Lung (tissue), 11 donors: ENCODE measurements at regions not wholly inside any gene's neighbourhood (a gene's known extent, or its start where the extent isn't known, plus 50 kb on each side); places are given as distances from the start of the nearest gene placed in this dataset.

Source experiments
- ATAC-seq: fragments of 200-7000 bp; cut with Tn5 transposase; one replicate; pipeline ENCODE4 v1.9.1; 2020; ENCODE audit warnings: moderate number of reproducible peaks; ENCODE audit not compliant: insufficient read depth, low FRiP score
- DNase-seq, 3 donors: peaks; one replicate each; pipeline ENCODE4 v3.0.0-alpha.2; 2013 to 2017
- H3K27ac ChIP-seq, 2 donors: one replicate each; pipeline ENCODE4 v1.5.1; 2013; ENCODE audit warnings: mild to moderate bottlenecking in 2 of 2, moderate library complexity in 2 of 2, control low read depth in 1 of 2, inconsistent platforms in 1 of 2, low read depth in 1 of 2, low read length in 1 of 2
- H3K27me3 ChIP-seq, 3 donors: one replicate each; pipeline ENCODE4 v1.5.1; 2013; ENCODE audit warnings: low read length in 2 of 3; ENCODE audit not compliant: control insufficient read depth in 3 of 3, insufficient read depth in 3 of 3
- H3K36me3 ChIP-seq, 4 donors: one replicate each; pipeline ENCODE4 v1.5.1; 2013; ENCODE audit warnings: low read length in 4 of 4, mild to moderate bottlenecking in 1 of 4, moderate library complexity in 1 of 4; ENCODE audit not compliant: control insufficient read depth in 4 of 4, insufficient read depth in 4 of 4
- H3K4me1 ChIP-seq, 5 donors: one replicate each; pipeline ENCODE4 v1.5.1; 2013; ENCODE audit warnings: low read length in 5 of 5, mild to moderate bottlenecking in 2 of 5, moderate library complexity in 1 of 5; ENCODE audit not compliant: control insufficient read depth in 5 of 5, insufficient read depth in 5 of 5
- H3K4me3 ChIP-seq: one replicate; pipeline ENCODE4 v1.5.1; 2013; ENCODE audit warnings: mild to moderate bottlenecking, control low read depth, moderate library complexity
- H3K9ac ChIP-seq, 2 donors: one replicate each; pipeline ENCODE4 v1.5.1; 2013; ENCODE audit warnings: low read length in 2 of 2, control low read depth in 1 of 2; ENCODE audit not compliant: insufficient read depth in 1 of 2
- H3K9me3 ChIP-seq, 4 donors: one replicate each; pipeline ENCODE4 v1.5.1; 2013; ENCODE audit warnings: low read length in 3 of 4, mild to moderate bottlenecking in 1 of 4, moderate library complexity in 1 of 4; ENCODE audit not compliant: control insufficient read depth in 4 of 4, insufficient read depth in 3 of 4
- CTCF ChIP-seq: IDR thresholded peaks from 2 replicates; pipeline ENCODE4 v1.5.1; 2012; ENCODE audit warnings: mild to moderate bottlenecking; ENCODE audit errors: control extremely low read depth, extremely low read depth
- WGBS, 2 donors: extraction: QIAGEN DNeasy Blood & Tissue Kit; methylation state at CpG; one replicate each; pipeline ENCODE4 v1.1.7; 2013; 5-methylcytosine and 5-hydroxymethylcytosine counted together
- donor health status: control.
- donor health status: control.
- donor health status: Bipolar disorder and iron deficiency.
- donor health status: healthy.
- donor health status: DM: yes; HTN: yes; CAD: no.

GRCh38 chr1:82160036-82160435 lies 359.3 kb downstream of the ADGRL2 start:
- no peak for TF ChIP-seq CTCF
- Histone ChIP-seq H3K9ac (no peak overlapping the region), H3K4me1 (peaks cover 0 to 17% (median 3%) of the 10 kb centered on the region in 5 donors), H3K27ac (no peak overlapping the region), H3K36me3 (no peaks in the 10 kb centered on the region), H3K27me3 (no peaks in the 10 kb centered on the region), H3K4me3 (no peak overlapping the region), H3K9me3 (no peaks in the 10 kb centered on the region)
- DNase-seq (peak in 2 of 3 donors; percentile 5 to 17), ATAC-seq (peak; percentile 56)
- 45 to 65% methylated on average over 5 of the region's 5 CpGs for WGBS, 2 donors

DNA sequence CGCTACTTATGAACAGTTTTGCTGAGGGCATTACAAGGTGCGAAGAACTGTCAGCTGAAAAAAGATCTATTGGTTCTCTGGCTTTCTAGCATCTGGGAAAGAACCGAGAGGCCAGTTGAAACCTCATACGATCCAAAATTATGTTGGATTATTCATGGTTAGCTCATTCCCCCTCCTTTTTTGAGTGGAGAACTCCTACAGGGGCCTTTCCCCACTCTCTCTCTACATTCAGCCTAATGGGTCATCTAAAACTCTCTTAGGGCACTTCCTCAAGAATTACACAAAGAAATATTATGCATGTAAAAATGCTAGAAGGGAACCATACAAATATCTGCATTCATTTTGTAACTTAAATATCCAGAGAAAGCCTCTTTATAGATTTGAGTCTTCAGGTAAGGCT lies 358.2 kb downstream of the ADGRL2 start:
- 93 to 94% methylated on average over 4 of the region's 4 CpGs for WGBS, 2 donors
- H3K9ac ChIP-seq = no peak overlapping the region
- ATAC-seq = no peak
- H3K27me3 ChIP-seq = no peaks in the 10 kb centered on the region
- H3K4me3 ChIP-seq = no peak overlapping the region
- no peak for DNase-seq
- no peaks in the 10 kb centered on the region for H3K9me3 ChIP-seq
- peaks cover 0 to 17% (median 3%) of the 10 kb centered on the region in 5 donors for H3K4me1 ChIP-seq
- no peak for TF ChIP-seq CTCF
- H3K27ac ChIP-seq = no peak overlapping the region
- no peaks in the 10 kb centered on the region for H3K36me3 ChIP-seq

DNA sequence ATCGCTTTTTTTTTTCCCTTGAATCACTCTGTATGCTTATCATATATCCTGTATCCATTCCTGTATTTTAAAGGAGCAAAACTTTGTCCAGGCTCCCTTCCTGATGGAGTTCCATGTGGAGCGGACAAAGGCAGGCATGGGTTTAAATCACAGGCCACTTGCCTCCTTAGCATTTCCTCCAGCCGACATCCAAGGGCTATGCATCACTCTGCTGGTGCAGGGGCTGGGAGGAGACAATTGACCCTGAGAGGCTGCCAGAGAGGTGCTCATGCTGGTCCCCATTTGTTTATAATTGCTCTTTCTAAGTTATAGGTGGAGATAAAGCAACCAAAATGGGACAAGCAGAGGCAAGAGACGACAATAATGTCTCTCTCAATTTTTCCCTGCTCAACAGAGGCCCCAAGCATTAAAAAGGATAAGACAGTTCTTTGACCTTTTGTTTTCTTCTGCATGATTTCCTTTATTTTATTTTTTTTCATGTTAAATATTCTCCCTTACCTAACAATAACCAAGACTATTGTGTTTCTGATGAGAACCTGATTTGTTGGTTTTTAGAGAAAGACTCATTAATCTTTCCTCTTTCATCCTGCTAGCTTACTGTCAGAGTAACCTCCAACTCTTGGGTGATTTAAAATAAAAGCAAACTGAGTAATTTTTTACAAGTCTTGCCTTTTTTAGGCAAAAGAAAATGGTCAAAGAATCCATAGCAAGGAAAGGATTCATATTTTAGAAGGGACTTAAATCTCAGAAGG lies 353.7 kb downstream of the ADGRL2 start:
- H3K9me3 ChIP-seq = no peaks in the 10 kb centered on the region
- H3K36me3 ChIP-seq = no peaks in the 10 kb centered on the region
- no peak overlapping the region for H3K4me3 ChIP-seq
- DNase-seq (no peak), ATAC-seq (no peak)
- H3K9ac ChIP-seq = no peak overlapping the region
- WGBS, 2 donors = 80 to 95% methylated on average over 4 of the region's 4 CpGs
- peaks cover 0 to 7% (median 0%) of the 10 kb centered on the region in 5 donors for H3K4me1 ChIP-seq
- H3K27me3 ChIP-seq = no peaks in the 10 kb centered on the region
- no peak overlapping the region for H3K27ac ChIP-seq
- no peak for TF ChIP-seq CTCF

DNA sequence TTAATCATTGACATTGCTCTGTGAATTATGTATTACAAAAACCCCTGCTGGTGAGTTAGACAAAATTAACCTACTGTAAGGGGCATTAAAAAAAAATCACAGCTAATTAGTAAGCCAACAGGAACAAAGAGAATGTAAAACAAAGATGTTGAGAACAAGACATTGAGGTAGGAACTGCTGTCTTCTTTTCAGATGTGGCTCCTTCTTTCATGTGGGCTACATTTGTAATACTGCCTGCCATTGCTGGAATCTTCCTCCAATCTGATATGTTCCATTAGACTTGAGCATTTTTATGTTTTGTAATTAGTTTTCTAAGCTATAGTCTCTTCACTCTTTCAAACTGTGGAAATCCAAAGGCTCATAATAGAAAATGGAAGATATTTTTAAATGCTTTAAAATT lies 353.0 kb downstream of the ADGRL2 start:
- no peak overlapping the region for H3K27ac ChIP-seq
- H3K9ac ChIP-seq = no peak overlapping the region
- H3K9me3 ChIP-seq = no peaks in the 10 kb centered on the region
- H3K4me3 ChIP-seq = no peak overlapping the region
- H3K27me3 ChIP-seq = no peaks in the 10 kb centered on the region
- DNase-seq (no peak), ATAC-seq (no peak)
- H3K4me1 ChIP-seq = peaks cover 0 to 7% (median 0%) of the 10 kb centered on the region in 5 donors
- no peaks in the 10 kb centered on the region for H3K36me3 ChIP-seq
- no peak for TF ChIP-seq CTCF
